Inflammatory macrophage (primary cell): ENCODE measurements at regions not wholly inside any gene's neighbourhood (a gene's known extent, or its start where the extent isn't known, plus 50 kb on each side); places are given as distances from the start of the nearest gene placed in this dataset.

Source experiments
- DNase-seq, 2 donors: peaks; one replicate each; pipeline ENCODE4 v3.0.0-alpha.2; 2020 to 2022

- DNase-seq, result no peak
Measured at GRCh38 chr2:8622199-8622911, 59.5 kb upstream of the ID2 start.

GRCh38 chr2:8622924-8623465 lies 58.9 kb upstream of the ID2 start:
- DNase-seq, result no peak

GRCh38 chr2:8623576-8623957 lies 58.3 kb upstream of the ID2 start:
- no peak for DNase-seq

- DNase-seq, result no peak
Measured at GRCh38 chr2:8623958-8624591, 57.8 kb upstream of the ID2 start.

GRCh38 chr2:8624855-8625398 lies 56.9 kb upstream of the ID2 start:
- no peak for DNase-seq

- no peak for DNase-seq
Measured at GRCh38 chr2:8625399-8626300, 56.2 kb upstream of the ID2 start.

- no peak for DNase-seq
Measured at GRCh38 chr2:8626572-8626971, 55.3 kb upstream of the ID2 start.

GRCh38 chr2:8627019-8627691 lies 54.7 kb upstream of the ID2 start:
- no peak for DNase-seq

GRCh38 chr2:8627692-8628085 lies 54.2 kb upstream of the ID2 start:
- no peak for DNase-seq

- no peak for DNase-seq
Measured at GRCh38 chr2:8628179-8628865, 53.5 kb upstream of the ID2 start.

GRCh38 chr2:8628866-8629209 lies 53.0 kb upstream of the ID2 start:
- no peak for DNase-seq

GRCh38 chr2:8629402-8629801 lies 52.5 kb upstream of the ID2 start:
- DNase-seq, result no peak

GRCh38 chr2:8630676-8631464 lies 51.0 kb upstream of the ID2 start:
- no peak for DNase-seq

- no peak for DNase-seq
Measured at GRCh38 chr2:8631465-8632005, 50.3 kb upstream of the ID2 start.
